ENCODE measurements at regions not wholly inside any gene's neighbourhood (a gene's known extent, or its start where the extent isn't known, plus 50 kb on each side); places are given as distances from the start of the nearest gene placed in this dataset.

DNA sequence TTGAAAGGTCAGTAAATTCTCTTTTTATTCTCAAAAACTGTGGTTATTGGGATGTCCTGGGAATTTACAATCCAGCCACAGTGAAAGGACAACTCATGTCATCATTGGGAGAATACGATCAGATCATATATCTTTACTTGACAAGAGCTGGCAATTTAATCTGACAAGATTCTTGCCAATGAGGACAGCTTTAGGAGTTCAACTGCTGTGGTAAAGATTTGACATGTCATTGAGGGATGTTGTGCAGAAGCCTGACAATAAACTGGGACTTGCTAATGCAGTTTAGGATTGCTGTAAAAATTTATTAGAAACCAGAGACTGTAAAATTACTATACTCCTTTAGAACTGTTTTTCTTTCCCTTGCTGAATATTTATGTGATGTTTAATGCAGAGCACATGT, 1131.0 kb downstream of the MAT2B start:
- H3K27ac Mint-ChIP-seq = no peak overlapping the region
- no peak overlapping the region for H3K4me3 Mint-ChIP-seq
- no peaks in the 10 kb centered on the region for H3K36me3 Mint-ChIP-seq
- H3K27me3 Mint-ChIP-seq = no peaks in the 10 kb centered on the region
- H3K4me1 Mint-ChIP-seq = no peaks in the 10 kb centered on the region
- no peaks in the 10 kb centered on the region for H3K9me3 Mint-ChIP-seq

- no peak overlapping the region for H3K27ac Mint-ChIP-seq
- no peaks in the 10 kb centered on the region for H3K9me3 Mint-ChIP-seq
- H3K27me3 Mint-ChIP-seq = no peaks in the 10 kb centered on the region
- no peaks in the 10 kb centered on the region for H3K36me3 Mint-ChIP-seq
- H3K4me3 Mint-ChIP-seq = no peak overlapping the region
- no peaks in the 10 kb centered on the region for H3K4me1 Mint-ChIP-seq
These were observed 1132.6 kb downstream of the MAT2B start for GRCh38 chr5:164637931-164638521.

DNA sequence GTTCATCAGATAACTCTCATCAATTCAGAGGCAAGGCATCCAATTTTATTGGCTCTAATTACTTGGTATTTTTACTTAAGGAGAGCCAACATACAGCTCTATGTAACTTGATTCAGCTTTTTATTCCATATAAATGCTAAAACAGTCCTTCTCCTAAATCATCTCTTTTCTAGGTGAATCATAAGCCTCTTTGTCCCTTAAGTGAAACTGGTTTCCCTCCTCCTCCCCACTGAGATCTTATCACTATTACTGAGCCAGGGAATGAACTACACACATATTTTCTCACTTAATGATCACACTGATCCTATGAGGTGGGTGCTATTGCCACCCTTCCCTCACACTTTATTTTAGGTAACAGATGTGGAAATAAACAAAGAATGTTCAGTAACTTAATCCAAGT, 1143.8 kb downstream of the MAT2B start:
- peaks cover 3 to 7% (median 6%) of the 10 kb centered on the region in 3 donors for H3K9me3 Mint-ChIP-seq
- H3K36me3 Mint-ChIP-seq = no peaks in the 10 kb centered on the region
- H3K4me3 Mint-ChIP-seq = no peak overlapping the region
- H3K4me1 Mint-ChIP-seq = no peaks in the 10 kb centered on the region
- no peaks in the 10 kb centered on the region for H3K27me3 Mint-ChIP-seq
- H3K27ac Mint-ChIP-seq = no peak overlapping the region

DNA sequence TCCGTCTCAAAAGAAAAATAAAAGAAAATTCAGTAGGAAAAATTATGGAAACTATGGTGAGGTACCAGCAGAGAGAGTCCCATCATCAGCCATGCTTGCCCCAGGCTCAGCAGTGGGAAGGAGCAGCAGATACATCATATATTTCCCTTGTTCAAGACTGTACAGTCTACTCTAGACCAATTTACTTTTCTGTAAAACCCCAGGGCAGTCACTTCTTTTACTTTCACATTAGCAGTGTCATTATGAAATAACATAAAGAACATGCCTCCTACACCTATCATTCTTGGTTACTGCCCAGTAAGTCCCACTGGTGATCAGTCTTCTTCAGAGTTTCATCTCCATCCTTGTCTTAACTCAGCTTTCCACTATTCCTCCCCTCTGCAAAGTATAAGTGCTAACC, 1145.0 kb downstream of the MAT2B start:
- H3K27me3 Mint-ChIP-seq = no peaks in the 10 kb centered on the region
- H3K36me3 Mint-ChIP-seq = no peaks in the 10 kb centered on the region
- H3K4me1 Mint-ChIP-seq = no peaks in the 10 kb centered on the region
- H3K4me3 Mint-ChIP-seq = no peak overlapping the region
- no peak overlapping the region for H3K27ac Mint-ChIP-seq
- peaks cover 3 to 4% (median 3%) of the 10 kb centered on the region in 3 donors for H3K9me3 Mint-ChIP-seq

GRCh38 chr5:164651546-164652275, 1146.3 kb downstream of the MAT2B start:
- H3K27me3 Mint-ChIP-seq = no peaks in the 10 kb centered on the region
- no peak overlapping the region for H3K27ac Mint-ChIP-seq
- no peak overlapping the region for H3K4me3 Mint-ChIP-seq
- no peaks in the 10 kb centered on the region for H3K4me1 Mint-ChIP-seq
- H3K36me3 Mint-ChIP-seq = no peaks in the 10 kb centered on the region
- H3K9me3 Mint-ChIP-seq = peaks cover 3 to 4% (median 3%) of the 10 kb centered on the region in 3 donors

GRCh38 chr5:164652276-164652660, 1146.8 kb downstream of the MAT2B start:
- Mint-ChIP-seq H3K27me3 (no peaks in the 10 kb centered on the region), H3K4me1 (no peaks in the 10 kb centered on the region), H3K27ac (no peak overlapping the region), H3K9me3 (peaks cover 3 to 4% (median 3%) of the 10 kb centered on the region in 3 donors), H3K36me3 (no peaks in the 10 kb centered on the region), H3K4me3 (no peak overlapping the region)

DNA sequence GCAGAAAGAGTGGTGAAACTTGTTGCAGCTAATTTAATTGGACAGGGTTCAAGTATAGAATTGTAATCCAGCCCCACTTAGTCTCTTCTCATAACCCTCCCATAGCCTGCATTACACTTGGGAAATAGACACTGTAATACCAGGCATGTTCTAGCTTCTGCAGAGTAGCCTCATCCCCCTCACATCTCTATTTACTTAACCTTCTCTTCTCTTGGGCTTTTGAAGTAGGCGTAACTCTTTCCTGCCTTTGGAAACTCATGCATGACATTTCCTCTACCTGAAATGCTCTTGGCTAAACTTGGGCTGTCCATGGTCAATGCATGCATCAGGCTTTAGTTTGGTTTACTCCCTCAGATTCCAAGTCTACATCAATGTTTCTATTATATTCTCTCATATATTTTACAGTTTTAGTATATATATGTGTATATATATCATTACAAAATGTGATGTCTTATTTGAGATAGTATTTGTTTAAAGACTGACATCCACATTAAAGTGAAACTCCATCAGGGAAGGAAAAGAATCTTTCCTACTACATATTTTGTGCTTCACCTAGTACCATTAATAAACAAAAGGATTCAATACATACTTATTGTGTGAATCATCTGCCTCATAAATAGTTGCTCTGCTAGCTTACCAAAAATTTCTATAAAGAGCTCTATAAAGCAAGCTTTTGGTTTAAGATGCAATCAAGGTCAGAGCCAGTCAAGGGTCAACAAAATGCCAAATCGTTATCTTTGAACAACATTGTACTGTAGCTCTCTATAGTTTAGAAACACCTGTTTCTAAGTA, 1158.0 kb downstream of the MAT2B start:
- Mint-ChIP-seq H3K4me3 (no peak overlapping the region), H3K36me3 (no peaks in the 10 kb centered on the region), H3K9me3 (no peaks in the 10 kb centered on the region), H3K4me1 (no peaks in the 10 kb centered on the region), H3K27me3 (no peaks in the 10 kb centered on the region), H3K27ac (no peak overlapping the region)

GRCh38 chr5:164671640-164672039, 1166.2 kb downstream of the MAT2B start:
- no peaks in the 10 kb centered on the region for H3K27me3 Mint-ChIP-seq
- no peak overlapping the region for H3K4me3 Mint-ChIP-seq
- peaks cover 0 to 2% (median 0%) of the 10 kb centered on the region in 3 donors for H3K9me3 Mint-ChIP-seq
- no peaks in the 10 kb centered on the region for H3K36me3 Mint-ChIP-seq
- H3K4me1 Mint-ChIP-seq = no peaks in the 10 kb centered on the region
- H3K27ac Mint-ChIP-seq = no peak overlapping the region

DNA sequence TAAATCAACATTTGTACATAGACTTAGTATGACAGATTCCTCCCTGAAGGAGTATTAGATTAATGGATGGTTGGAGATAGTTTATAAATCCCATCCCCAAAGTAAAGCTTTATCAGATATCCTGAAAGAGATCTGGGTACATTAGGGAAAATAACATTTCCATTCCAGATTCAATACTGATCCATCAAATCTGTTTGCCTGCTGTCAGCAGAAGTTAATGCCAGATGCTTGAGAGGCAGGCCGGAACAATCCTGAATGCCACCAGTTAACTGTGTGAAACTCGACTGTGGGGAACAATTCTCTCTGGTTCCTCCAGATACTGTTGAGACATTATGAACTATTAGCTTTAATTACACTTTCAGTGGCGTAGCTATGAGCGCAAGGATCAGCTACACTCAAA, 1166.8 kb downstream of the MAT2B start:
- Mint-ChIP-seq H3K4me1 (no peaks in the 10 kb centered on the region), H3K36me3 (no peaks in the 10 kb centered on the region), H3K4me3 (no peak overlapping the region), H3K27ac (no peak overlapping the region), H3K9me3 (peaks cover 0 to 2% (median 0%) of the 10 kb centered on the region in 3 donors), H3K27me3 (no peaks in the 10 kb centered on the region)

- Mint-ChIP-seq H3K27ac (no peak overlapping the region), H3K4me1 (no peaks in the 10 kb centered on the region), H3K4me3 (no peak overlapping the region), H3K36me3 (no peaks in the 10 kb centered on the region), H3K27me3 (no peaks in the 10 kb centered on the region), H3K9me3 (peaks cover 0 to 4% (median 2%) of the 10 kb centered on the region in 3 donors)
These were observed 1167.7 kb downstream of the MAT2B start for GRCh38 chr5:164672931-164673694.

DNA sequence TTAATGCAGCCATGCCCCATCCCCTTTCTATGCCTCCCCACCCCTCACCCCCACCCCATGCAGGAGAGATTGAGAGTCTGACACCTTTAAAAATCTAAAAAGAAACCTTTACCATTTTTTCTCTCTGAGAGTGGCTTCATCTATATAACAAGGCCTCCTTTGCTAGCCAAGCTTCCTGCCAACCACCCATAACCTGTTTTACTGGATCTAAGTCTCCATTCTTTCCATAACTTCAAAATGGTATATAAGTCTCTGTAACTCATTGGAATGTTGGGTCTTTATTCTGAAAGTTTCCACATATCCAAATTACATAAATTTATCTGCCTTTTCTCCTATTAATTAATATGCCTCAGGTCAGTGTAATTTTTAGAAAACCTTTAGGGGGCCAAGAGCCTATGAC, 1174.0 kb downstream of the MAT2B start:
- H3K4me1 Mint-ChIP-seq = no peaks in the 10 kb centered on the region
- H3K27ac Mint-ChIP-seq = no peak overlapping the region
- no peak overlapping the region for H3K4me3 Mint-ChIP-seq
- no peaks in the 10 kb centered on the region for H3K27me3 Mint-ChIP-seq
- peaks cover 0 to 4% (median 0%) of the 10 kb centered on the region in 3 donors for H3K9me3 Mint-ChIP-seq
- no peaks in the 10 kb centered on the region for H3K36me3 Mint-ChIP-seq

- Mint-ChIP-seq H3K27me3 (no peaks in the 10 kb centered on the region), H3K27ac (no peak overlapping the region), H3K4me1 (no peaks in the 10 kb centered on the region)
These were observed 1174.8 kb downstream of the MAT2B start for GRCh38 chr5:164680216-164680615.

DNA sequence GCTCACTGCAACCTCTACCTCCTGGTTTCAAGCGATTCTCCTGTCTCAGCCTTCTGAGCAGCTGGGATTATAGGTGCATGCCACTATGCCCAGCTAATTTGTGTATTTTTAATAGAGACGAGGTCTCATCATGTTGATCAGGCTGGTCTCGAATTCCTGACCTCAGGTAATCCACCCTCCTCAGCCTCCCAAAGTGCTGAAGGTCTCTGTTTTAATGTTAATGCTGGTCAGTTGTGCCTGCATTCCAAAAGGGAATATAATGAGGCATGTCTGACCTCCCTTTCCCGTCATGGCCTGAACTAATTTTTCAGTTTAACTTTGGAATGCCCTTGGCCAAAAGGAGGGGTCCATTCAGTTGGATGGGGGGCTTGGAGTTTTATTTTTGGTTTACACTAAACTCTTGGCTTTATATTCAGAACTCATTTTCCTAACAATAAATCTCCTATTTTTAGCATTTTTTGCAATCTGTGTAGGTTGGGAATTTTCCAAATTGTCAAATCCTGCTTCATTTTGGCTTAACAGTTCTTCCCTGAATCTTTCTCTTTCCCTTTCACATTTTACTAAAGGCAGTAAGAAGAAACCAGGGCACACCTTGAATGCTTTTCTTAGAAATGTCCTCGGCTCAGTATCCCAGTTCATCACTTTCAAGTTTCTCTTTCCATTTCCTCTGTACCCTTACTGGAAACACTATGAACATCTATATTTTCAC, 1175.5 kb downstream of the MAT2B start:
- Mint-ChIP-seq H3K27ac (no peak overlapping the region), H3K27me3 (no peaks in the 10 kb centered on the region), H3K36me3 (no peaks in the 10 kb centered on the region), H3K9me3 (peaks cover 0 to 4% (median 0%) of the 10 kb centered on the region in 3 donors), H3K4me3 (no peak overlapping the region), H3K4me1 (no peaks in the 10 kb centered on the region)

More at GRCh38 chr5:164680216-164680615, 1174.8 kb downstream of the MAT2B start:
- H3K4me3 Mint-ChIP-seq = no peak overlapping the region
- peaks cover 0 to 4% (median 0%) of the 10 kb centered on the region in 3 donors for H3K9me3 Mint-ChIP-seq
- no peaks in the 10 kb centered on the region for H3K36me3 Mint-ChIP-seq

DNA sequence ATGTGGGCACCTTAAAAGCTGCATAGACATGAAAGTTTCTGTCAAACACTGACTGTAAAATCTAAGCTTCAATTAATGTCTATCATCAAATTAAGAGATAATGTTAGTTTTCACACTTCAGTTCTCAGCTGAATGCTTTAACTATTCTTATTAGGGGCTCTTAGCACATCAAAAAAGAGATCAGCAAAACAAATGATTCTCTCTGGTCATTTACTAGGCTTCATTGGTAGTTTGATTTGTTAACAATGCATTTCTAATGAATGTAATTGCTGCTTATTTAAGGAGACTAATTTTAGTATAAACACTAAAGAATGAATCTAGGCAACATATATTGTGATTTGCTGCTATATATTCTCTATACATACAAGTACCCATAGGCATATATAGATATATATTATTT, 1182.0 kb downstream of the MAT2B start:
- no peak overlapping the region for H3K4me3 Mint-ChIP-seq
- H3K27ac Mint-ChIP-seq = no peak overlapping the region
- peaks cover 2% of the 10 kb centered on the region for H3K27me3 Mint-ChIP-seq
- no peaks in the 10 kb centered on the region for H3K36me3 Mint-ChIP-seq
- no peaks in the 10 kb centered on the region for H3K4me1 Mint-ChIP-seq
- no peaks in the 10 kb centered on the region for H3K9me3 Mint-ChIP-seq

All from IgD-negative memory B cell (primary cell).